BLaER1 (cell line): ENCODE measurements at regions not wholly inside any gene's neighbourhood (a gene's known extent, or its start where the extent isn't known, plus 50 kb on each side); places are given as distances from the start of the nearest gene placed in this dataset.

Experiments
- H3K27ac ChIP-seq: shearing (Covaris generic); formaldehyde crosslinking; 2 replicates; pipeline ENCODE4 v1.8.1; 2022
- H3K27me3 ChIP-seq: shearing (Covaris generic); formaldehyde crosslinking; 2 replicates; pipeline ENCODE4 v1.8.1; 2022
- H3K36me3 ChIP-seq: shearing (Covaris generic); formaldehyde crosslinking; 2 replicates; pipeline ENCODE4 v1.8.1; 2022
- H3K4me1 ChIP-seq: shearing (Covaris generic); formaldehyde crosslinking; 2 replicates; pipeline ENCODE4 v1.8.1; 2022
- H3K4me2 ChIP-seq: shearing (Covaris generic); formaldehyde crosslinking; 2 replicates; pipeline ENCODE4 v1.8.1; 2022
- H3K4me3 ChIP-seq: shearing (Covaris generic); formaldehyde crosslinking; 2 replicates; pipeline ENCODE4 v1.8.1; 2022
- H3K9ac ChIP-seq: shearing (Covaris generic); formaldehyde crosslinking; 2 replicates; pipeline ENCODE4 v1.8.1; 2022
- H3K9me3 ChIP-seq: shearing (Covaris generic); formaldehyde crosslinking; 2 replicates; pipeline ENCODE4 v1.8.1; 2022
- H4K20me1 ChIP-seq: shearing (Covaris generic); formaldehyde crosslinking; 2 replicates; pipeline ENCODE4 v1.8.1; 2022
- Cebpa-rat ChIP-seq: shearing (Covaris generic); IDR thresholded peaks from 2 replicates; pipeline ENCODE4 v1.8.1; 2022

- no peaks in the 10 kb centered on the region for H4K20me1 ChIP-seq
- H3K27me3 ChIP-seq, result no peaks in the 10 kb centered on the region
- TF ChIP-seq Cebpa-rat, result no peak
- H3K27ac ChIP-seq, result no peak overlapping the region
- H3K4me3 ChIP-seq, result no peak overlapping the region
- H3K4me2 ChIP-seq, result peak overlapping the region; percentile 69
- H3K9me3 ChIP-seq, result no peaks in the 10 kb centered on the region
- H3K36me3 ChIP-seq, result no peaks in the 10 kb centered on the region
- H3K9ac ChIP-seq, result no peak overlapping the region
- H3K4me1 ChIP-seq, result peaks cover 23% of the 10 kb centered on the region
Measured at GRCh38 chr16:85341972-85342695, 229.9 kb upstream of the CIBAR2 start.

GRCh38 chr16:85344502-85345128 lies 232.3 kb upstream of the CIBAR2 start:
- Histone ChIP-seq H3K27ac (no peak overlapping the region), H3K9ac (no peak overlapping the region), H3K4me2 (no peak overlapping the region), H3K4me3 (no peak overlapping the region), H4K20me1 (no peaks in the 10 kb centered on the region), H3K36me3 (no peaks in the 10 kb centered on the region), H3K4me1 (peaks cover 23% of the 10 kb centered on the region), H3K9me3 (no peaks in the 10 kb centered on the region), H3K27me3 (no peaks in the 10 kb centered on the region)
- no peak for TF ChIP-seq Cebpa-rat

GRCh38 chr16:85345129-85345639 lies 232.9 kb upstream of the CIBAR2 start:
- Histone ChIP-seq H3K27ac (no peak overlapping the region), H3K9me3 (no peaks in the 10 kb centered on the region), H3K27me3 (no peaks in the 10 kb centered on the region), H3K4me3 (no peak overlapping the region), H3K36me3 (no peaks in the 10 kb centered on the region), H3K9ac (no peak overlapping the region), H4K20me1 (no peaks in the 10 kb centered on the region), H3K4me1 (peaks cover 28% of the 10 kb centered on the region), H3K4me2 (no peak overlapping the region)
- no peak for TF ChIP-seq Cebpa-rat

- H3K4me1 ChIP-seq, result peaks cover 39% of the 10 kb centered on the region
- H3K9me3 ChIP-seq, result no peaks in the 10 kb centered on the region
- no peak overlapping the region for H3K4me3 ChIP-seq
- H3K36me3 ChIP-seq, result no peaks in the 10 kb centered on the region
- H3K27me3 ChIP-seq, result no peaks in the 10 kb centered on the region
- TF ChIP-seq Cebpa-rat, result no peak
- H3K9ac ChIP-seq, result no peak overlapping the region
- H4K20me1 ChIP-seq, result no peaks in the 10 kb centered on the region
- no peak overlapping the region for H3K4me2 ChIP-seq
- H3K27ac ChIP-seq, result no peak overlapping the region
Measured at GRCh38 chr16:85346404-85347212, 234.3 kb upstream of the CIBAR2 start.

- Histone ChIP-seq H3K4me2 (no peak overlapping the region), H3K27ac (no peak overlapping the region), H3K9ac (no peak overlapping the region), H3K36me3 (no peaks in the 10 kb centered on the region), H4K20me1 (no peaks in the 10 kb centered on the region), H3K27me3 (no peaks in the 10 kb centered on the region), H3K4me3 (no peak overlapping the region), H3K9me3 (no peaks in the 10 kb centered on the region), H3K4me1 (peaks cover 34% of the 10 kb centered on the region)
- no peak for TF ChIP-seq Cebpa-rat
Measured at GRCh38 chr16:85347213-85347591, 234.9 kb upstream of the CIBAR2 start.

GRCh38 chr16:85348065-85348840 lies 236.0 kb upstream of the CIBAR2 start:
- Histone ChIP-seq H4K20me1 (no peaks in the 10 kb centered on the region), H3K9ac (no peak overlapping the region), H3K9me3 (peaks cover 6% of the 10 kb centered on the region), H3K27me3 (no peaks in the 10 kb centered on the region), H3K4me2 (no peak overlapping the region), H3K4me1 (peaks cover 23% of the 10 kb centered on the region), H3K4me3 (no peak overlapping the region), H3K27ac (no peak overlapping the region), H3K36me3 (no peaks in the 10 kb centered on the region)
- no peak for TF ChIP-seq Cebpa-rat

- Histone ChIP-seq H3K27ac (no peak overlapping the region), H4K20me1 (no peaks in the 10 kb centered on the region), H3K4me2 (no peak overlapping the region), H3K36me3 (no peaks in the 10 kb centered on the region), H3K9ac (no peak overlapping the region), H3K4me1 (peaks cover 21% of the 10 kb centered on the region), H3K27me3 (no peaks in the 10 kb centered on the region), H3K4me3 (no peak overlapping the region), H3K9me3 (peaks cover 6% of the 10 kb centered on the region)
- TF ChIP-seq Cebpa-rat, result no peak
Measured at GRCh38 chr16:85348911-85349334, 236.7 kb upstream of the CIBAR2 start.

GRCh38 chr16:85349365-85350145 lies 237.3 kb upstream of the CIBAR2 start:
- Histone ChIP-seq H3K9me3 (peaks cover 6% of the 10 kb centered on the region), H3K27ac (no peak overlapping the region), H3K36me3 (no peaks in the 10 kb centered on the region), H4K20me1 (no peaks in the 10 kb centered on the region), H3K9ac (no peak overlapping the region), H3K4me2 (no peak overlapping the region), H3K4me3 (no peak overlapping the region), H3K4me1 (peaks cover 26% of the 10 kb centered on the region), H3K27me3 (no peaks in the 10 kb centered on the region)
- no peak for TF ChIP-seq Cebpa-rat
